ENCODE measurements at regions not wholly inside any gene's neighbourhood (a gene's known extent, or its start where the extent isn't known, plus 50 kb on each side); places are given as distances from the start of the nearest gene placed in this dataset.

GRCh38 chr11:127345819-127346459 lies 345.4 kb upstream of the KIRREL3 start:
- DNase-seq = peak; percentile 78

- DNase-seq = peak; percentile 18
These were observed 339.9 kb upstream of the KIRREL3 start for GRCh38 chr11:127340438-127340837.

- DNase-seq = no peak
These were observed 338.8 kb upstream of the KIRREL3 start for GRCh38 chr11:127339376-127339775.

GRCh38 chr11:127338380-127339259 lies 338.1 kb upstream of the KIRREL3 start:
- DNase-seq = no peak

GRCh38 chr11:127334466-127334865 lies 333.9 kb upstream of the KIRREL3 start:
- no peak for DNase-seq

- DNase-seq = no peak
These were observed 332.3 kb upstream of the KIRREL3 start for GRCh38 chr11:127332896-127333295.

GRCh38 chr11:127330044-127330443 lies 329.5 kb upstream of the KIRREL3 start:
- no peak for DNase-seq

GRCh38 chr11:127308291-127308690 lies 307.7 kb upstream of the KIRREL3 start:
- no peak for DNase-seq

GRCh38 chr11:127307700-127308099 lies 307.1 kb upstream of the KIRREL3 start:
- DNase-seq = no peak

GRCh38 chr11:127304634-127305033 lies 304.1 kb upstream of the KIRREL3 start:
- DNase-seq = no peak

GRCh38 chr11:127288926-127289325 lies 288.4 kb upstream of the KIRREL3 start:
- no peak for DNase-seq

- DNase-seq = no peak
These were observed 281.0 kb upstream of the KIRREL3 start for GRCh38 chr11:127281534-127281933.

- peak; percentile 43 for DNase-seq
These were observed 275.2 kb upstream of the KIRREL3 start for GRCh38 chr11:127275774-127276173.

- DNase-seq = no peak
These were observed 273.7 kb upstream of the KIRREL3 start for GRCh38 chr11:127274328-127274676.

GRCh38 chr11:127273593-127274327 lies 273.2 kb upstream of the KIRREL3 start:
- no peak for DNase-seq

GRCh38 chr11:127270851-127271250 lies 270.3 kb upstream of the KIRREL3 start:
- DNase-seq = no peak

- no peak for DNase-seq
These were observed 269.3 kb upstream of the KIRREL3 start for GRCh38 chr11:127269911-127270310.

GRCh38 chr11:127268932-127269331 lies 268.4 kb upstream of the KIRREL3 start:
- no peak for DNase-seq

GRCh38 chr11:127268521-127268920 lies 268.0 kb upstream of the KIRREL3 start:
- DNase-seq = no peak

GRCh38 chr11:127259102-127259501 lies 258.5 kb upstream of the KIRREL3 start:
- no peak for DNase-seq

- DNase-seq = no peak
These were observed 254.6 kb upstream of the KIRREL3 start for GRCh38 chr11:127255209-127255608.

- DNase-seq = no peak
These were observed 251.8 kb upstream of the KIRREL3 start for GRCh38 chr11:127252321-127252720.

- DNase-seq = no peak
These were observed 249.0 kb upstream of the KIRREL3 start for GRCh38 chr11:127249576-127249975.

GRCh38 chr11:127248476-127248875 lies 247.9 kb upstream of the KIRREL3 start:
- no peak for DNase-seq

Data from KG1 (cell line).